ENCODE measurements at regions not wholly inside any gene's neighbourhood (a gene's known extent, or its start where the extent isn't known, plus 50 kb on each side); places are given as distances from the start of the nearest gene placed in this dataset.

- FAIRE-seq, result no peak
- Histone ChIP-seq H3K36me3 (ENCODE audit: control insufficient read depth, insufficient read depth, low read length) (no peaks in the 10 kb centered on the region), H3K4me3 (ENCODE audit: low read depth, low read length) (no peak overlapping the region), H3K27me3 (ENCODE audit: control insufficient read depth, insufficient read depth, low read length) (no peaks in the 10 kb centered on the region)
- TF ChIP-seq CTCF (IDR thresholded peaks at IDR 0.05; ENCODE audit: insufficient read depth, low read length, severe bottlenecking), result no peak
- DNase-seq (ENCODE audit: low read depth), result no peak
Measured at GRCh38 chr3:34408088-34408487, 609.7 kb downstream of the PDCD6IP start.

- FAIRE-seq, result no peak
- DNase-seq (ENCODE audit: low read depth), result no peak
- no peak overlapping the region for H3K4me3 ChIP-seq (ENCODE audit: low read depth, low read length)
- no peak for TF ChIP-seq CTCF (IDR thresholded peaks at IDR 0.05; ENCODE audit: insufficient read depth, low read length, severe bottlenecking)
- no peaks in the 10 kb centered on the region for H3K36me3 ChIP-seq (ENCODE audit: control insufficient read depth, insufficient read depth, low read length)
- H3K27me3 ChIP-seq (ENCODE audit: control insufficient read depth, insufficient read depth, low read length), result no peaks in the 10 kb centered on the region
Measured at GRCh38 chr3:34411596-34411995, 613.2 kb downstream of the PDCD6IP start.

- no peaks in the 10 kb centered on the region for H3K27me3 ChIP-seq (ENCODE audit: control insufficient read depth, insufficient read depth, low read length)
- no peak for FAIRE-seq
- no peak for DNase-seq (ENCODE audit: low read depth)
- TF ChIP-seq CTCF (IDR thresholded peaks at IDR 0.05; ENCODE audit: insufficient read depth, low read length, severe bottlenecking), result no peak
- H3K36me3 ChIP-seq (ENCODE audit: control insufficient read depth, insufficient read depth, low read length), result no peaks in the 10 kb centered on the region
- no peak overlapping the region for H3K4me3 ChIP-seq (ENCODE audit: low read depth, low read length)
Measured at GRCh38 chr3:34419801-34420200, 621.4 kb downstream of the PDCD6IP start.

GRCh38 chr3:34421762-34422161 lies 623.3 kb downstream of the PDCD6IP start:
- DNase-seq (ENCODE audit: low read depth) (no peak), FAIRE-seq (no peak)
- Histone ChIP-seq H3K36me3 (ENCODE audit: control insufficient read depth, insufficient read depth, low read length) (no peaks in the 10 kb centered on the region), H3K27me3 (ENCODE audit: control insufficient read depth, insufficient read depth, low read length) (no peaks in the 10 kb centered on the region), H3K4me3 (ENCODE audit: low read depth, low read length) (no peak overlapping the region)
- TF ChIP-seq CTCF (IDR thresholded peaks at IDR 0.05; ENCODE audit: insufficient read depth, low read length, severe bottlenecking), result no peak

- DNase-seq (ENCODE audit: low read depth), result no peak
- H3K4me3 ChIP-seq (ENCODE audit: low read depth, low read length), result no peak overlapping the region
- TF ChIP-seq CTCF (IDR thresholded peaks at IDR 0.05; ENCODE audit: insufficient read depth, low read length, severe bottlenecking), result no peak
- H3K36me3 ChIP-seq (ENCODE audit: control insufficient read depth, insufficient read depth, low read length), result no peaks in the 10 kb centered on the region
- FAIRE-seq, result no peak
- no peaks in the 10 kb centered on the region for H3K27me3 ChIP-seq (ENCODE audit: control insufficient read depth, insufficient read depth, low read length)
Measured at GRCh38 chr3:34439796-34440195, 641.4 kb downstream of the PDCD6IP start.

- DNase-seq (ENCODE audit: low read depth) (no peak), FAIRE-seq (no peak)
- Histone ChIP-seq H3K4me3 (ENCODE audit: low read depth, low read length) (no peak overlapping the region), H3K27me3 (ENCODE audit: control insufficient read depth, insufficient read depth, low read length) (no peaks in the 10 kb centered on the region), H3K36me3 (ENCODE audit: control insufficient read depth, insufficient read depth, low read length) (no peaks in the 10 kb centered on the region)
- no peak for TF ChIP-seq CTCF (IDR thresholded peaks at IDR 0.05; ENCODE audit: insufficient read depth, low read length, severe bottlenecking)
Measured at GRCh38 chr3:34444137-34444536, 645.7 kb downstream of the PDCD6IP start.
